GM19463 (cell line): ENCODE measurements at regions not wholly inside any gene's neighbourhood (a gene's known extent, or its start where the extent isn't known, plus 50 kb on each side); places are given as distances from the start of the nearest gene placed in this dataset.
"Not testable (repeated sequence)": the region's sequence is repeated elsewhere in the genome, so short reads cannot be mapped to it uniquely, and the experiment has no call there.

Experiments used
- ATAC-seq: cut with Tn5 transposase; IDR thresholded peaks from one replicate; pipeline ENCODE4 v1.9.1; 2021; ENCODE audit warnings: mild to moderate bottlenecking, moderate library complexity; ENCODE audit not compliant: unreplicated experiment

- ATAC-seq, result not testable (repeated sequence)
Measured at GRCh38 chr17:64800987-64801386, 118.3 kb downstream of the LRRC37A3 start.

GRCh38 chr17:64800361-64800895, 118.8 kb downstream of the LRRC37A3 start:
- not testable (repeated sequence) for ATAC-seq

GRCh38 chr17:64799543-64800188, 119.6 kb downstream of the LRRC37A3 start:
- not testable (repeated sequence) for ATAC-seq

GRCh38 chr17:64798961-64799360, 120.3 kb downstream of the LRRC37A3 start:
- not testable (repeated sequence) for ATAC-seq

GRCh38 chr17:64798489-64798790, 120.8 kb downstream of the LRRC37A3 start:
- ATAC-seq, result not testable (repeated sequence)

GRCh38 chr17:64797746-64798488, 121.4 kb downstream of the LRRC37A3 start:
- ATAC-seq, result not testable (repeated sequence)

GRCh38 chr17:64795342-64795741, 123.9 kb downstream of the LRRC37A3 start:
- ATAC-seq, result not testable (repeated sequence)

- not testable (repeated sequence) for ATAC-seq
Measured at GRCh38 chr17:64794548-64795274, 124.6 kb downstream of the LRRC37A3 start.

- ATAC-seq, result not testable (repeated sequence)
Measured at GRCh38 chr17:64794113-64794512, 125.2 kb downstream of the LRRC37A3 start.

- not testable (repeated sequence) for ATAC-seq
Measured at GRCh38 chr17:64792793-64793575, 126.3 kb downstream of the LRRC37A3 start.

GRCh38 chr17:64792276-64792675, 127.0 kb downstream of the LRRC37A3 start:
- ATAC-seq, result not testable (repeated sequence)

- not testable (repeated sequence) for ATAC-seq
Measured at GRCh38 chr17:64791691-64792090, 127.6 kb downstream of the LRRC37A3 start.

GRCh38 chr17:64791226-64791625, 128.1 kb downstream of the LRRC37A3 start:
- not testable (repeated sequence) for ATAC-seq

- ATAC-seq, result not testable (repeated sequence)
Measured at GRCh38 chr17:64790690-64791089, 128.6 kb upstream of the SMURF2 start.

- ATAC-seq, result not testable (repeated sequence)
Measured at GRCh38 chr17:64790193-64790592, 128.1 kb upstream of the SMURF2 start.

GRCh38 chr17:64789061-64789445, 126.9 kb upstream of the SMURF2 start:
- not testable (repeated sequence) for ATAC-seq

GRCh38 chr17:64788286-64789060, 126.4 kb upstream of the SMURF2 start:
- no peak for ATAC-seq

- ATAC-seq, result no peak
Measured at GRCh38 chr17:64787921-64788271, 125.8 kb upstream of the SMURF2 start.

GRCh38 chr17:64787255-64787920, 125.3 kb upstream of the SMURF2 start:
- no peak for ATAC-seq
